GM18505 (cell line): ENCODE measurements at regions not wholly inside any gene's neighbourhood (a gene's known extent, or its start where the extent isn't known, plus 50 kb on each side); places are given as distances from the start of the nearest gene placed in this dataset.
"Not testable (repeated sequence)": the region's sequence is repeated elsewhere in the genome, so short reads cannot be mapped to it uniquely, and the experiment has no call there.

Source experiments
- ATAC-seq: cut with Tn5 transposase; IDR thresholded peaks from one replicate; pipeline ENCODE4 v1.9.1; 2021; ENCODE audit not compliant: unreplicated experiment
- POLR2A ChIP-seq: IDR thresholded peaks from 4 replicates; pipeline ENCODE4 v1.6.1; 2011; ENCODE audit warnings: borderline replicate concordance; ENCODE audit not compliant: insufficient read depth, insufficient read length; ENCODE audit errors: extremely low read depth

GRCh38 chr4:128451270-128451905 is 163.8 kb upstream of the PGRMC2 start:
- ATAC-seq, result no peak
- TF ChIP-seq POLR2A, result no peak

- no peak for TF ChIP-seq POLR2A
- ATAC-seq, result no peak
Observed at GRCh38 chr4:128450326-128451120, 162.9 kb upstream of the PGRMC2 start.

- no peak for TF ChIP-seq POLR2A
- ATAC-seq, result no peak
Observed at GRCh38 chr4:128449251-128449650, 161.6 kb upstream of the PGRMC2 start.

GRCh38 chr4:128444544-128445302 is 157.1 kb upstream of the PGRMC2 start:
- no peak for TF ChIP-seq POLR2A
- ATAC-seq, result no peak

GRCh38 chr4:128440923-128441322 is 153.3 kb upstream of the PGRMC2 start:
- no peak for TF ChIP-seq POLR2A
- no peak for ATAC-seq

- not testable (repeated sequence) for ATAC-seq
Observed at GRCh38 chr4:128437023-128437422, 149.4 kb upstream of the PGRMC2 start.

- not testable (repeated sequence) for ATAC-seq
Observed at GRCh38 chr4:128429023-128429613, 141.5 kb upstream of the PGRMC2 start.

- TF ChIP-seq POLR2A, result no peak
- no peak for ATAC-seq
Observed at GRCh38 chr4:128428397-128428796, 140.8 kb upstream of the PGRMC2 start.

GRCh38 chr4:128427832-128428366 is 140.3 kb upstream of the PGRMC2 start:
- no peak for TF ChIP-seq POLR2A
- no peak for ATAC-seq

- no peak for TF ChIP-seq POLR2A
- ATAC-seq, result no peak
Observed at GRCh38 chr4:128424527-128425497, 137.2 kb upstream of the PGRMC2 start.

GRCh38 chr4:128422296-128422695 is 134.7 kb upstream of the PGRMC2 start:
- ATAC-seq, result not testable (repeated sequence)

- ATAC-seq, result no peak
Observed at GRCh38 chr4:128416921-128417320, 129.3 kb upstream of the PGRMC2 start.

More at GRCh38 chr4:128416921-128417320, 129.3 kb upstream of the PGRMC2 start:
- no peak for TF ChIP-seq POLR2A
